Osteoblast (primary cell): ENCODE measurements at regions not wholly inside any gene's neighbourhood (a gene's known extent, or its start where the extent isn't known, plus 50 kb on each side); places are given as distances from the start of the nearest gene placed in this dataset.

Experiments used
- DNase-seq: peaks from one replicate; pipeline ENCODE4 v3.0.0; 2011; ENCODE audit warnings: low spot score, mixed read lengths; ENCODE audit not compliant: insufficient read length; ENCODE audit errors: missing footprints
- H2AFZ ChIP-seq: 2 replicates; pipeline ENCODE4 v1.6.0; 2011; ENCODE audit warnings: mild to moderate bottlenecking, low read length
- H3K27ac ChIP-seq: 2 replicates; pipeline ENCODE4 v1.5.1; 2011; ENCODE audit warnings: mild to moderate bottlenecking, low read depth, low read length, moderate library complexity
- H3K27me3 ChIP-seq: 2 replicates; pipeline ENCODE4 v1.6.0; 2012; ENCODE audit warnings: mild to moderate bottlenecking, control low read depth, inconsistent platforms, low read length, moderate library complexity; ENCODE audit not compliant: insufficient read depth
- H3K36me3 ChIP-seq: 2 replicates; pipeline ENCODE4 v1.5.1; 2011; ENCODE audit warnings: mild to moderate bottlenecking, low read length, control low read depth, moderate library complexity; ENCODE audit not compliant: insufficient read depth
- H3K4me1 ChIP-seq: 2 replicates; pipeline ENCODE4 v1.5.1; 2011; ENCODE audit warnings: mild to moderate bottlenecking, low read length, control low read depth, moderate library complexity; ENCODE audit not compliant: insufficient read depth
- H3K4me2 ChIP-seq: 2 replicates; pipeline ENCODE4 v1.6.0; 2011; ENCODE audit warnings: mild to moderate bottlenecking, low read length; ENCODE audit not compliant: insufficient read depth
- H3K4me3 ChIP-seq: fragments of 200-600 bp; sonication (generic); 3 replicates; pipeline ENCODE4 v1.5.1; 2012; ENCODE audit warnings: mild to moderate bottlenecking, low read length, inconsistent platforms; ENCODE audit not compliant: insufficient read depth
- H3K79me2 ChIP-seq: 2 replicates; pipeline ENCODE4 v1.6.0; 2012; ENCODE audit warnings: mild to moderate bottlenecking, low read length, control low read depth, inconsistent platforms; ENCODE audit not compliant: insufficient read depth
- H3K9me3 ChIP-seq: 2 replicates; pipeline ENCODE4 v1.5.1; 2011; ENCODE audit warnings: low read depth, low read length, control low read depth
- H4K20me1 ChIP-seq: 2 replicates; pipeline ENCODE4 v1.6.0; 2012; ENCODE audit warnings: mild to moderate bottlenecking, low read length, control low read depth; ENCODE audit not compliant: insufficient read depth
- TF ChIP-seq, protein P1 (sequence below): IDR thresholded peaks from 2 replicates; pipeline ENCODE4 v1.5.1; 2011; ENCODE audit warnings: mild to moderate bottlenecking, low read depth, low read length, moderate library complexity; ENCODE audit errors: extremely low read depth

DNA sequence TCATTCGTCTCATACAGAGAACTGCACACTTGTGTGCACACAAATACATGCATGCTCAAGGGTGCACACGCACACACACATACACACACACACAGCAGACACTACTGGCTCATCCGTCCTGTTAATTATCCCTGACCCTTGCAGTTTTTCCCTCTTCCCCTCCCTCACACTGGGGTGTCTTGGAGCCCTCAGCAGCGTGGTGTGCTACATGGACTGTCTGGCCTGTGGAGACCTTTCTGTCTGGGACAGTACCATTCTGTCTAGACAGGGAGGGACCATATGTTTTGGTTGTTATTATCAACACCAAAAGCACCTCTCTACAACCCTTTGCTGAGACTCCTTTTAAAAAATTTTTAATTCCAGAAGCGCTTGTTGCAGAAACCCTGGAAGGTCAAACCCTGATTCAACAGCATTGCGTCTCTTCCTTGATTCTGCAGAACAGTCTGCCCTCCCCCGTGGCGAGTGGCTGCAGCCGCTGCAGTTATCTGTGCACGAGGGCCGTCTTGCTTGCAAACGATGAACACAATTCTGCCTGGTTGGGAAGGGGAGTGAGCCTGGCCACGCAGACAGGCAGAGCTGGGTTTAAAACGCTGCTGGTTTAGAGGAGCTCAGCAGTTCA is 374.0 kb downstream of the IRS2 start:
- no peaks in the 10 kb centered on the region for H3K4me1 ChIP-seq
- H3K4me3 ChIP-seq: no peak overlapping the region
- peak; percentile 42 for DNase-seq
- H3K36me3 ChIP-seq: no peaks in the 10 kb centered on the region
- H3K27me3 ChIP-seq: no peaks in the 10 kb centered on the region
- no peak overlapping the region for H3K27ac ChIP-seq
- H4K20me1 ChIP-seq: no peaks in the 10 kb centered on the region
- TF ChIP-seq, protein P1, sequence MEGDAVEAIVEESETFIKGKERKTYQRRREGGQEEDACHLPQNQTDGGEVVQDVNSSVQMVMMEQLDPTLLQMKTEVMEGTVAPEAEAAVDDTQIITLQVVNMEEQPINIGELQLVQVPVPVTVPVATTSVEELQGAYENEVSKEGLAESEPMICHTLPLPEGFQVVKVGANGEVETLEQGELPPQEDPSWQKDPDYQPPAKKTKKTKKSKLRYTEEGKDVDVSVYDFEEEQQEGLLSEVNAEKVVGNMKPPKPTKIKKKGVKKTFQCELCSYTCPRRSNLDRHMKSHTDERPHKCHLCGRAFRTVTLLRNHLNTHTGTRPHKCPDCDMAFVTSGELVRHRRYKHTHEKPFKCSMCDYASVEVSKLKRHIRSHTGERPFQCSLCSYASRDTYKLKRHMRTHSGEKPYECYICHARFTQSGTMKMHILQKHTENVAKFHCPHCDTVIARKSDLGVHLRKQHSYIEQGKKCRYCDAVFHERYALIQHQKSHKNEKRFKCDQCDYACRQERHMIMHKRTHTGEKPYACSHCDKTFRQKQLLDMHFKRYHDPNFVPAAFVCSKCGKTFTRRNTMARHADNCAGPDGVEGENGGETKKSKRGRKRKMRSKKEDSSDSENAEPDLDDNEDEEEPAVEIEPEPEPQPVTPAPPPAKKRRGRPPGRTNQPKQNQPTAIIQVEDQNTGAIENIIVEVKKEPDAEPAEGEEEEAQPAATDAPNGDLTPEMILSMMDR: no peak
- H3K9me3 ChIP-seq: no peaks in the 10 kb centered on the region
- H3K79me2 ChIP-seq: no peaks in the 10 kb centered on the region
- H2AFZ ChIP-seq: peak overlapping the region; percentile 79
- H3K4me2 ChIP-seq: peak overlapping the region; percentile 38

DNA sequence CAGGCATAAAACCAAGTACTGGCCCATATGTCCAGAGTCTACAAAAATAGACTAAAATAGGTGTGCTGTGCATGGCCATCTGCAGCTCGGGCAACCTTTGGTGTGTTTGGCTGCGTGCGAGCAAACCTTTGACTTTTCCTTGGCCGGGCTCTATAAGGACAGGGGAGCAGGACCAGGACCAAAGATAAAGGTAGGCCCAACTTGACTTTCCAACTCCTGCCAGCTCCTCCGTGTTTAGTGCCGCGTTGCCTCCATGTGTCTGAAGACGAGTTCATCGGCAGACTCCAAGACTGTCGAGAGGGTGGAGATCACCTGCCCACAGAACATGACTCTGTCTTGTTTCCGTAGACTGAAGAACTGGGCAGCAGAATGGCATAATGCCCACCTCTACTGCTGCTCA is 375.5 kb downstream of the IRS2 start:
- no peaks in the 10 kb centered on the region for H3K9me3 ChIP-seq
- no peaks in the 10 kb centered on the region for H3K36me3 ChIP-seq
- H3K4me1 ChIP-seq: no peaks in the 10 kb centered on the region
- H3K4me2 ChIP-seq: no peak overlapping the region
- H2AFZ ChIP-seq: no peak overlapping the region
- no peak overlapping the region for H3K27ac ChIP-seq
- no peaks in the 10 kb centered on the region for H4K20me1 ChIP-seq
- no peaks in the 10 kb centered on the region for H3K27me3 ChIP-seq
- DNase-seq: no peak
- H3K4me3 ChIP-seq: no peak overlapping the region
- H3K79me2 ChIP-seq: no peaks in the 10 kb centered on the region
- TF ChIP-seq, protein P1: no peak

DNA sequence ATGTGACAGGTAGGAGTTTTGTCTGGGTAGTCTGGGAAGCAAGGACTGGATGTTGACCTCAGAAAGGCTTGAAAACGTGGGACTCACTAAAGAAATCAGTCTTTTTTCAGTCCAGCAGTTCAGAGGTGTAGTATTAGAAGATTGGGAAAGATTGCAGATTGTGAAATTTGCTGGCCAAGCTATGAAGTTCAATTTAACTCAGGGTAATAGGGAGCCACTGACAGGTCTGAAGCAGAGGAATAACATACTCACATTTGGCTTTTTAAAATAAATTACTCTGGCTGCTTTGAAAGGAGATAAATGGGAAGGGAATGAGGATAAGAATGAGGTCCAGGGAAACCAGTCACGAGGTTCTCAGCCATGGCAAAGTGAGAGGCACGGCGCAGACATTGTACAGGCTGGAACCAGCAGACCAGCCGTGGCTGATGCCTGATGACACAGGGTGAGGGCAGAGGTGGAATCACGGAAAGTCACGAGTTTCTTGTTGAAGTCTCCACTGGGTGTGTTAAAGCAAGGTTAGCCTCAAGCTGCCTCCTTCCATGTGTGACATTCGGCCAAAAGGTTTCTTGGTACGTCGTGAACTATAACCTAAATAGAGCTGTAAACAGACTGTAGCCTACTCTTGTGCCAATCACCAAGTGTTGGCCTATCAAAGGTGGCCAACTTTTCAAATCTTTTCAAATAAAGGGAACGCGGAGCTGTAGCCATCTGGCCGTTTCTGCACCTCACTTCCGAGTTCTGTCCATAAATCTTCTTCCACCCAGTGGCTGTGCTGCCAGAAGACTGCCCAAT is 377.6 kb downstream of the IRS2 start:
- TF ChIP-seq, protein P1: no peak
- H2AFZ ChIP-seq: no peak overlapping the region
- DNase-seq: no peak
- no peak overlapping the region for H3K4me3 ChIP-seq
- no peaks in the 10 kb centered on the region for H3K36me3 ChIP-seq
- no peak overlapping the region for H3K27ac ChIP-seq
- H3K79me2 ChIP-seq: no peaks in the 10 kb centered on the region
- H4K20me1 ChIP-seq: no peaks in the 10 kb centered on the region
- H3K4me1 ChIP-seq: no peaks in the 10 kb centered on the region
- no peaks in the 10 kb centered on the region for H3K27me3 ChIP-seq
- H3K9me3 ChIP-seq: no peaks in the 10 kb centered on the region
- H3K4me2 ChIP-seq: no peak overlapping the region

DNA sequence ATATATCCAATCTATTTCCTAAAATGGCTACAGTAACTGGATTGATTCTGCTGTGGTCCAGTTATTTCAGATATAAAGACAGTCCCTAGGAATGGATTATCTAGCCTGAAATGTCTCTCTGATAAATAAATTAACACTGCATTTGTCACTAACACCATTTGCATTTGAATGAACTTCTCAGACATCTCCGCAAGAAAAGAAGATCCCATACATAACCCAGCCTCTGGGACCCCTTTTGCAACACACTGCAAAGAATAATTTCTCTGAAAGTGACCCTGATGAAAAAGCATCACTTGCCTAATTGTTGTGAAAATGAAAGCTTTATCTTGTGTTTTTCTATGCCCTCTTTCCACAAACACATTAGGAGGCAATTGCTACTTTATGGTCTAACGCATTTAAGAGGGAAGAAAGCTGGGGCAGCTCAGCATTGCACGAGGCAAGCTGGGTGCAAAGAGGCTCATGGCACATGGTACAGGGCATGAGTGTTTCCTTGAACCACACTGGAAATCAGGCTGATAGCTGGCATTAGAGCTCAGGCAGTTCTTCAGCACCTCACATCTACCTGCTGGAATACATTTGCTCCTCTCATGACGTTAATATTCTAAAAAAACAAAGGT is 379.9 kb downstream of the IRS2 start:
- H2AFZ ChIP-seq: no peak overlapping the region
- H3K4me1 ChIP-seq: no peaks in the 10 kb centered on the region
- TF ChIP-seq, protein P1: no peak
- no peak for DNase-seq
- H3K4me2 ChIP-seq: no peak overlapping the region
- no peaks in the 10 kb centered on the region for H3K79me2 ChIP-seq
- H3K36me3 ChIP-seq: no peaks in the 10 kb centered on the region
- no peak overlapping the region for H3K27ac ChIP-seq
- H3K27me3 ChIP-seq: no peaks in the 10 kb centered on the region
- H3K9me3 ChIP-seq: no peaks in the 10 kb centered on the region
- H4K20me1 ChIP-seq: no peaks in the 10 kb centered on the region
- no peak overlapping the region for H3K4me3 ChIP-seq
